Calu3 (cell line): ENCODE measurements at regions not wholly inside any gene's neighbourhood (a gene's known extent, or its start where the extent isn't known, plus 50 kb on each side); places are given as distances from the start of the nearest gene placed in this dataset.

Experiments used
- BruUV-seq: library from RNA; stranded (reverse); fragments of 400-500 nt; replicated peaks from 2 replicates; lab custom pipeline; 2021; lab: Mats Ljungman, UMichigan
- CTCF ChIA-PET: fragments of 300-600 bp; sonication (Branson Sonifier 250); formaldehyde crosslinking; loops from one replicate; lab custom pipeline; 2022; ENCODE audit warnings: antibody characterized with exemption; lab: Charles Lee
- DNase-seq: peaks from one replicate; pipeline ENCODE4 v3.0.0; 2022
- H3K27ac Mint-ChIP-seq: one replicate; pipeline ENCODE4 v1.8.0; 2022; ENCODE audit warnings: mixed read lengths; ENCODE audit not compliant: unreplicated experiment
- H3K27me3 Mint-ChIP-seq: one replicate; pipeline ENCODE4 v1.8.0; 2022; ENCODE audit warnings: mixed read lengths; ENCODE audit not compliant: unreplicated experiment
- H3K36me3 Mint-ChIP-seq: one replicate; pipeline ENCODE4 v1.8.0; 2022; ENCODE audit warnings: mild to moderate bottlenecking, moderate library complexity, mixed read lengths; ENCODE audit not compliant: insufficient read depth, unreplicated experiment
- H3K4me1 Mint-ChIP-seq: one replicate; pipeline ENCODE4 v1.8.0; 2022; ENCODE audit warnings: mild to moderate bottlenecking, low read depth, mixed read lengths; ENCODE audit not compliant: unreplicated experiment
- H3K4me3 Mint-ChIP-seq: one replicate; pipeline ENCODE4 v1.8.0; 2022; ENCODE audit warnings: mild to moderate bottlenecking, low read depth, moderate library complexity, mixed read lengths; ENCODE audit not compliant: unreplicated experiment
- H3K9me3 Mint-ChIP-seq: one replicate; pipeline ENCODE4 v1.8.0; 2022; ENCODE audit warnings: low read depth, mixed read lengths; ENCODE audit not compliant: unreplicated experiment
- intact Hi-C: fragments of 100-400 bp; cut with micrococcal nuclease; formaldehyde crosslinking; loops from one replicate; pipeline ENCODE4 v1.10.0; 2022; ENCODE audit not compliant: unreplicated experiment
- TF ChIP-seq, protein P1 (sequence below): fragments of 200-600 bp; IDR thresholded peaks from one replicate; pipeline ENCODE4 v1.8.0; 2022; ENCODE audit warnings: antibody characterized with exemption; ENCODE audit not compliant: unreplicated experiment

GRCh38 chr6:34627296-34627695, 69.3 kb downstream of the ILRUN start:
- Mint-ChIP-seq H3K9me3 (peaks cover 4% of the 10 kb centered on the region), H3K4me1 (peaks cover 10% of the 10 kb centered on the region), H3K4me3 (no peak overlapping the region), H3K27ac (no peak overlapping the region), H3K36me3 (peaks cover 6% of the 10 kb centered on the region), H3K27me3 (no peaks in the 10 kb centered on the region)
- CTCF ChIA-PET = interaction anchor here (0.6 to 0.7 kb wide), 2 partner anchors 54 to 225 kb away, joined by 3 to 4 read pairs; no protein-coding TSS in a partner anchor
- intact Hi-C loops = no loop called here
- TF ChIP-seq, protein P1, sequence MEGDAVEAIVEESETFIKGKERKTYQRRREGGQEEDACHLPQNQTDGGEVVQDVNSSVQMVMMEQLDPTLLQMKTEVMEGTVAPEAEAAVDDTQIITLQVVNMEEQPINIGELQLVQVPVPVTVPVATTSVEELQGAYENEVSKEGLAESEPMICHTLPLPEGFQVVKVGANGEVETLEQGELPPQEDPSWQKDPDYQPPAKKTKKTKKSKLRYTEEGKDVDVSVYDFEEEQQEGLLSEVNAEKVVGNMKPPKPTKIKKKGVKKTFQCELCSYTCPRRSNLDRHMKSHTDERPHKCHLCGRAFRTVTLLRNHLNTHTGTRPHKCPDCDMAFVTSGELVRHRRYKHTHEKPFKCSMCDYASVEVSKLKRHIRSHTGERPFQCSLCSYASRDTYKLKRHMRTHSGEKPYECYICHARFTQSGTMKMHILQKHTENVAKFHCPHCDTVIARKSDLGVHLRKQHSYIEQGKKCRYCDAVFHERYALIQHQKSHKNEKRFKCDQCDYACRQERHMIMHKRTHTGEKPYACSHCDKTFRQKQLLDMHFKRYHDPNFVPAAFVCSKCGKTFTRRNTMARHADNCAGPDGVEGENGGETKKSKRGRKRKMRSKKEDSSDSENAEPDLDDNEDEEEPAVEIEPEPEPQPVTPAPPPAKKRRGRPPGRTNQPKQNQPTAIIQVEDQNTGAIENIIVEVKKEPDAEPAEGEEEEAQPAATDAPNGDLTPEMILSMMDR = no peak
- DNase-seq = no peak
- no TSS peak for BruUV-seq

DNA sequence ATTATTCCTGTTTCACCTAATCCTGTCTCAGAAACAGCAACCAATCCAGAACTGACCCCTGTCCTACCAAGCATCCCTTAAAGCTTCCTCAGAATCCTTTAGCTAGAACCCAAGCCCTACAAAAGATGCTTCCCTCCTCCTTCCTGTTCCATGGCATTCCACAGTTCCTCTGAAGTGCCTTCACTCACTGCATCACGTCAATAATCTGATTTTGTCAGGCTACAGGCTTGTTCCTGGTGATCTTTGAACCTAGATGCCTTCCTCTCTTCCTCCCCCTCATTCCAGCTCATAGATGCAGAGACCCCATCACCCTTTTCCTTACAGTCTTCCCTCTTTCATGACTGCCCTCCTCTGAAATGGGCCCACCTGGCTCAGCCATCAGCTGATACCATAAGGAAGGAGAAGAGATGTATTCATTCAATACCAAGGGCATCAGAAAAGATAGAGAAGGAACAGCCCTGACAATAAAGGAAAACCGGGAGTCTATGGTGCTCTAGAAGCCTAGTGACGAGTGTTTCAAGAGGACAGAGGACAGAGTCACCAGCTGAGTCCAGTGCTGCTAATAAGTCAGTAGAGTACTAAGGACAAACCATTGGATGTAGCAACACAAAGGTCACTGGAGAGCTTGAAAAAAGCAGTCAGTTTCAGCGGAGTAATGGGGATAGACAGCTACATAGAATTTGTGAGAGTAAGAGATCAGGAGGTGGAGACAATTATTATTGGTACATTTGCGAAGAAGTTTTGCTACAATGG, 62.5 kb upstream of the SPDEF start:
- peaks cover 12% of the 10 kb centered on the region for H3K4me1 Mint-ChIP-seq
- TF ChIP-seq, protein P1 = no peak
- no peaks in the 10 kb centered on the region for H3K36me3 Mint-ChIP-seq
- no peak overlapping the region for H3K27ac Mint-ChIP-seq
- intact Hi-C loops = no loop called here
- H3K27me3 Mint-ChIP-seq = no peaks in the 10 kb centered on the region
- no peaks in the 10 kb centered on the region for H3K9me3 Mint-ChIP-seq
- no peak overlapping the region for H3K4me3 Mint-ChIP-seq
- no TSS peak for BruUV-seq
- CTCF ChIA-PET = interaction anchor here (0.6 to 0.8 kb wide), 3 partner anchors 8 to 38 kb away, joined by 3 to 8 read pairs (median 3); no protein-coding TSS in a partner anchor
- DNase-seq = no peak

DNA sequence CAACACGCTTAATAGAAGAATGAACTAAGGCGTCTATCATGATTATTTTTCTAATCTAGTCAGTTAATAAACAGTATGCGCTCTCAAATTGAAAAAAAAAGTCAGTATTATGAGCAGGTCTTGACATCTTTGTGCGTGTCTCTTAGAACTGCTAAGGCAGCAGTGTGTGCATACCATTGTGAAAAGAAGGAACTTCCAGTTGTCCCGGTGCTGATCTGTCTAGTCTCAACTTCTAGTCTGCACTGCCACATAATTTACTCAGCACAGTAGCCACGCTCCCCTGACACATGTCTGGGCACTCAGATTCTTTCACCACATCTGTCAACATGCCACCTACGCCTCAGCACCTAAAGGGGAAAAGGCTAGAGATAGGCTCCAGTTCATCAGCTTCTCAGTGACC, 61.1 kb upstream of the SPDEF start:
- no peak for DNase-seq
- H3K27ac Mint-ChIP-seq = no peak overlapping the region
- intact Hi-C loops = no loop called here

DNA sequence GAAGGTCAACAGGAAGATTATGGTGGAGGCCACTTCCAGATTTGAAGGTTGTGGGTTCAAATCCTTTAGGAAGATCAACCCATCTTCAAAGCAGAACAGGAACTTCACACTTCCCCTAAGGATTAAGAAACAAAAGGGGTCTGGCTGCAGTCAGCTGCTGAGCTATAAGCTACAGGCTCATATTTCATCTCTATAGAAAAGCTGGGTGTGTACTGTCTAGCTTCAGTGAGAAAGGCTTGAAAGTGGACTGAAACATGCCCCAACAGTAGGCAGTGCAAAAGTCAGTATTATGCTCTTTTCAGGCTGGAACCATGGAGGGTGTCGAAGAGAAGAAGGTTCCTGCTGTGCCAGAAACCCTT, 60.1 kb upstream of the SPDEF start:
- Mint-ChIP-seq H3K27me3 (no peaks in the 10 kb centered on the region), H3K27ac (no peak overlapping the region), H3K4me3 (no peak overlapping the region), H3K4me1 (peaks cover 18% of the 10 kb centered on the region), H3K9me3 (no peaks in the 10 kb centered on the region), H3K36me3 (peaks cover 2% of the 10 kb centered on the region)
- intact Hi-C loops = no loop called here
- DNase-seq = no peak
- TF ChIP-seq, protein P1 = no peak
- BruUV-seq = no TSS peak
- CTCF ChIA-PET = interaction anchor here (0.6 kb wide), 1 partner anchor 148 kb away, joined by 3 read pairs; no protein-coding TSS in a partner anchor

More for the DNA sequence above, 61.1 kb upstream of the SPDEF start:
- Mint-ChIP-seq H3K4me3 (no peak overlapping the region), H3K4me1 (peaks cover 12% of the 10 kb centered on the region), H3K9me3 (no peaks in the 10 kb centered on the region), H3K36me3 (no peaks in the 10 kb centered on the region), H3K27me3 (no peaks in the 10 kb centered on the region)
- BruUV-seq = no TSS peak
- TF ChIP-seq, protein P1 = no peak
- CTCF ChIA-PET = interaction anchor here (0.6 kb wide), 1 partner anchor 441 kb away, joined by 3 read pairs; no protein-coding TSS in a partner anchor
